Adrenal gland (tissue), 5 donors: ENCODE measurements at regions not wholly inside any gene's neighbourhood (a gene's known extent, or its start where the extent isn't known, plus 50 kb on each side); places are given as distances from the start of the nearest gene placed in this dataset.

ENCODE experiments used
- POLR2A ChIP-seq, 2 donors: fragments of 450-650 bp; IDR thresholded peaks; one replicate each; pipeline ENCODE4 v1.6.1; 2017; ENCODE audit warnings: antibody characterized with exemption in 2 of 2, mild to moderate bottlenecking in 2 of 2, moderate library complexity in 1 of 2
- TF ChIP-seq, protein P1 (sequence below), 6 experiments: fragments of 450-650 bp in 4 of 6; fragments of 200-600 bp in 2 of 6; sonication (generic) in 1 of 6; IDR thresholded peaks; 1 replicate in 5 of 6; 2 replicates in 1 of 6; pipeline versions ENCODE4 v1.5.1 to v1.8.0; 2016 to 2021; ENCODE audit warnings: antibody characterized with exemption in 6 of 6, mild to moderate bottlenecking in 2 of 6, moderate library complexity in 1 of 6
- donor health status: DM: no; HTN: no; CAD: no.

- TF ChIP-seq, protein P1, sequence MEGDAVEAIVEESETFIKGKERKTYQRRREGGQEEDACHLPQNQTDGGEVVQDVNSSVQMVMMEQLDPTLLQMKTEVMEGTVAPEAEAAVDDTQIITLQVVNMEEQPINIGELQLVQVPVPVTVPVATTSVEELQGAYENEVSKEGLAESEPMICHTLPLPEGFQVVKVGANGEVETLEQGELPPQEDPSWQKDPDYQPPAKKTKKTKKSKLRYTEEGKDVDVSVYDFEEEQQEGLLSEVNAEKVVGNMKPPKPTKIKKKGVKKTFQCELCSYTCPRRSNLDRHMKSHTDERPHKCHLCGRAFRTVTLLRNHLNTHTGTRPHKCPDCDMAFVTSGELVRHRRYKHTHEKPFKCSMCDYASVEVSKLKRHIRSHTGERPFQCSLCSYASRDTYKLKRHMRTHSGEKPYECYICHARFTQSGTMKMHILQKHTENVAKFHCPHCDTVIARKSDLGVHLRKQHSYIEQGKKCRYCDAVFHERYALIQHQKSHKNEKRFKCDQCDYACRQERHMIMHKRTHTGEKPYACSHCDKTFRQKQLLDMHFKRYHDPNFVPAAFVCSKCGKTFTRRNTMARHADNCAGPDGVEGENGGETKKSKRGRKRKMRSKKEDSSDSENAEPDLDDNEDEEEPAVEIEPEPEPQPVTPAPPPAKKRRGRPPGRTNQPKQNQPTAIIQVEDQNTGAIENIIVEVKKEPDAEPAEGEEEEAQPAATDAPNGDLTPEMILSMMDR (IDR thresholded peaks at IDR 0.05) = no peak
- TF ChIP-seq POLR2A (IDR thresholded peaks at IDR 0.05) = no peak
Observed at GRCh38 chr14:42814817-42815216, 1208.1 kb downstream of the LRFN5 start.
